H1 (cell line): ENCODE measurements at regions not wholly inside any gene's neighbourhood (a gene's known extent, or its start where the extent isn't known, plus 50 kb on each side); places are given as distances from the start of the nearest gene placed in this dataset.

Experiments
- JUN ChIP-seq: IDR thresholded peaks from 2 replicates; pipeline ENCODE4 v1.6.1; 2011; ENCODE audit warnings: low read depth, mild to moderate bottlenecking, improper control_type of control experiment, low read length
- RNF2 ChIP-seq: fragments of 200-900, 300-1000 bp; sonication (generic); IDR thresholded peaks from 2 replicates; pipeline ENCODE4 v1.7.1; 2016; ENCODE audit warnings: borderline replicate concordance, low read depth, mild to moderate bottlenecking, antibody characterized with exemption, low read length; ENCODE audit not compliant: poor library complexity, severe bottlenecking; ENCODE audit errors: missing control alignments
- SIX5 ChIP-seq: IDR thresholded peaks from 2 replicates; pipeline ENCODE4 v1.6.1; 2011; ENCODE audit warnings: mild to moderate bottlenecking, low read depth, low read length
- TF ChIP-seq, protein P1 (sequence below): fragments of 300-600 bp; sonication (generic); IDR thresholded peaks from 2 replicates; pipeline ENCODE4 v1.7.1; 2012; ENCODE audit warnings: low read length, moderate library complexity, mild to moderate bottlenecking, inconsistent platforms; ENCODE audit not compliant: insufficient replicate concordance
- TF ChIP-seq, protein P2 (sequence below): IDR thresholded peaks from 2 replicates; pipeline ENCODE4 v1.6.1; 2012; ENCODE audit warnings: inconsistent platforms

DNA sequence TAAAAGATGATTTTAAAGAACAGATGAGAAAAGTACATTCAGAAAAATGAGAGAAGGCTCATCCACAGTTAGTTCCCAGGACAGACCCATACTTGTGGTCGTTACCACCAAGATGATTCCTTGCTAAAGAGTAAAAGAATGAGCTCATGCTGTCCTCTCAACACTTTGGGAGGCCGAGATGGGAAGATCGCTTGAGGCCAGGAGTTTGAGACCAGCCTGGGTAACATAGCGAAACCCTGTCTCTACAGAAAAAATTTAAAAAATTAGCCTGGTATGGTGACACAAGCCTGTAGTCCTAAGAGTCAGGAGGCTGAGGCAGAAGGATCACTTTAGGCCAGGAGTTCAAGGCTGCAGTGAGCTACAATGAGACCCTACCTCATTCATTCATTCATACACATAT lies 60.7 kb upstream of the CNEP1R1 start (continued):
- TF ChIP-seq, protein P1, sequence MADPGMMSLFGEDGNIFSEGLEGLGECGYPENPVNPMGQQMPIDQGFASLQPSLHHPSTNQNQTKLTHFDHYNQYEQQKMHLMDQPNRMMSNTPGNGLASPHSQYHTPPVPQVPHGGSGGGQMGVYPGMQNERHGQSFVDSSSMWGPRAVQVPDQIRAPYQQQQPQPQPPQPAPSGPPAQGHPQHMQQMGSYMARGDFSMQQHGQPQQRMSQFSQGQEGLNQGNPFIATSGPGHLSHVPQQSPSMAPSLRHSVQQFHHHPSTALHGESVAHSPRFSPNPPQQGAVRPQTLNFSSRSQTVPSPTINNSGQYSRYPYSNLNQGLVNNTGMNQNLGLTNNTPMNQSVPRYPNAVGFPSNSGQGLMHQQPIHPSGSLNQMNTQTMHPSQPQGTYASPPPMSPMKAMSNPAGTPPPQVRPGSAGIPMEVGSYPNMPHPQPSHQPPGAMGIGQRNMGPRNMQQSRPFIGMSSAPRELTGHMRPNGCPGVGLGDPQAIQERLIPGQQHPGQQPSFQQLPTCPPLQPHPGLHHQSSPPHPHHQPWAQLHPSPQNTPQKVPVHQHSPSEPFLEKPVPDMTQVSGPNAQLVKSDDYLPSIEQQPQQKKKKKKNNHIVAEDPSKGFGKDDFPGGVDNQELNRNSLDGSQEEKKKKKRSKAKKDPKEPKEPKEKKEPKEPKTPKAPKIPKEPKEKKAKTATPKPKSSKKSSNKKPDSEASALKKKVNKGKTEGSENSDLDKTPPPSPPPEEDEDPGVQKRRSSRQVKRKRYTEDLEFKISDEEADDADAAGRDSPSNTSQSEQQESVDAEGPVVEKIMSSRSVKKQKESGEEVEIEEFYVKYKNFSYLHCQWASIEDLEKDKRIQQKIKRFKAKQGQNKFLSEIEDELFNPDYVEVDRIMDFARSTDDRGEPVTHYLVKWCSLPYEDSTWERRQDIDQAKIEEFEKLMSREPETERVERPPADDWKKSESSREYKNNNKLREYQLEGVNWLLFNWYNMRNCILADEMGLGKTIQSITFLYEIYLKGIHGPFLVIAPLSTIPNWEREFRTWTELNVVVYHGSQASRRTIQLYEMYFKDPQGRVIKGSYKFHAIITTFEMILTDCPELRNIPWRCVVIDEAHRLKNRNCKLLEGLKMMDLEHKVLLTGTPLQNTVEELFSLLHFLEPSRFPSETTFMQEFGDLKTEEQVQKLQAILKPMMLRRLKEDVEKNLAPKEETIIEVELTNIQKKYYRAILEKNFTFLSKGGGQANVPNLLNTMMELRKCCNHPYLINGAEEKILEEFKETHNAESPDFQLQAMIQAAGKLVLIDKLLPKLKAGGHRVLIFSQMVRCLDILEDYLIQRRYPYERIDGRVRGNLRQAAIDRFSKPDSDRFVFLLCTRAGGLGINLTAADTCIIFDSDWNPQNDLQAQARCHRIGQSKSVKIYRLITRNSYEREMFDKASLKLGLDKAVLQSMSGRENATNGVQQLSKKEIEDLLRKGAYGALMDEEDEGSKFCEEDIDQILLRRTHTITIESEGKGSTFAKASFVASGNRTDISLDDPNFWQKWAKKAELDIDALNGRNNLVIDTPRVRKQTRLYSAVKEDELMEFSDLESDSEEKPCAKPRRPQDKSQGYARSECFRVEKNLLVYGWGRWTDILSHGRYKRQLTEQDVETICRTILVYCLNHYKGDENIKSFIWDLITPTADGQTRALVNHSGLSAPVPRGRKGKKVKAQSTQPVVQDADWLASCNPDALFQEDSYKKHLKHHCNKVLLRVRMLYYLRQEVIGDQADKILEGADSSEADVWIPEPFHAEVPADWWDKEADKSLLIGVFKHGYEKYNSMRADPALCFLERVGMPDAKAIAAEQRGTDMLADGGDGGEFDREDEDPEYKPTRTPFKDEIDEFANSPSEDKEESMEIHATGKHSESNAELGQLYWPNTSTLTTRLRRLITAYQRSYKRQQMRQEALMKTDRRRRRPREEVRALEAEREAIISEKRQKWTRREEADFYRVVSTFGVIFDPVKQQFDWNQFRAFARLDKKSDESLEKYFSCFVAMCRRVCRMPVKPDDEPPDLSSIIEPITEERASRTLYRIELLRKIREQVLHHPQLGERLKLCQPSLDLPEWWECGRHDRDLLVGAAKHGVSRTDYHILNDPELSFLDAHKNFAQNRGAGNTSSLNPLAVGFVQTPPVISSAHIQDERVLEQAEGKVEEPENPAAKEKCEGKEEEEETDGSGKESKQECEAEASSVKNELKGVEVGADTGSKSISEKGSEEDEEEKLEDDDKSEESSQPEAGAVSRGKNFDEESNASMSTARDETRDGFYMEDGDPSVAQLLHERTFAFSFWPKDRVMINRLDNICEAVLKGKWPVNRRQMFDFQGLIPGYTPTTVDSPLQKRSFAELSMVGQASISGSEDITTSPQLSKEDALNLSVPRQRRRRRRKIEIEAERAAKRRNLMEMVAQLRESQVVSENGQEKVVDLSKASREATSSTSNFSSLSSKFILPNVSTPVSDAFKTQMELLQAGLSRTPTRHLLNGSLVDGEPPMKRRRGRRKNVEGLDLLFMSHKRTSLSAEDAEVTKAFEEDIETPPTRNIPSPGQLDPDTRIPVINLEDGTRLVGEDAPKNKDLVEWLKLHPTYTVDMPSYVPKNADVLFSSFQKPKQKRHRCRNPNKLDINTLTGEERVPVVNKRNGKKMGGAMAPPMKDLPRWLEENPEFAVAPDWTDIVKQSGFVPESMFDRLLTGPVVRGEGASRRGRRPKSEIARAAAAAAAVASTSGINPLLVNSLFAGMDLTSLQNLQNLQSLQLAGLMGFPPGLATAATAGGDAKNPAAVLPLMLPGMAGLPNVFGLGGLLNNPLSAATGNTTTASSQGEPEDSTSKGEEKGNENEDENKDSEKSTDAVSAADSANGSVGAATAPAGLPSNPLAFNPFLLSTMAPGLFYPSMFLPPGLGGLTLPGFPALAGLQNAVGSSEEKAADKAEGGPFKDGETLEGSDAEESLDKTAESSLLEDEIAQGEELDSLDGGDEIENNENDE: no peak
- no peak for TF ChIP-seq RNF2
- TF ChIP-seq, protein P2, sequence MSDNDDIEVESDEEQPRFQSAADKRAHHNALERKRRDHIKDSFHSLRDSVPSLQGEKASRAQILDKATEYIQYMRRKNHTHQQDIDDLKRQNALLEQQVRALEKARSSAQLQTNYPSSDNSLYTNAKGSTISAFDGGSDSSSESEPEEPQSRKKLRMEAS: no peak
- no peak for TF ChIP-seq SIX5
- no peak for TF ChIP-seq JUN
